ENCODE measurements at regions not wholly inside any gene's neighbourhood (a gene's known extent, or its start where the extent isn't known, plus 50 kb on each side); places are given as distances from the start of the nearest gene placed in this dataset.
"Not testable (repeated sequence)": the region's sequence is repeated elsewhere in the genome, so short reads cannot be mapped to it uniquely, and the experiment has no call there.

DNA sequence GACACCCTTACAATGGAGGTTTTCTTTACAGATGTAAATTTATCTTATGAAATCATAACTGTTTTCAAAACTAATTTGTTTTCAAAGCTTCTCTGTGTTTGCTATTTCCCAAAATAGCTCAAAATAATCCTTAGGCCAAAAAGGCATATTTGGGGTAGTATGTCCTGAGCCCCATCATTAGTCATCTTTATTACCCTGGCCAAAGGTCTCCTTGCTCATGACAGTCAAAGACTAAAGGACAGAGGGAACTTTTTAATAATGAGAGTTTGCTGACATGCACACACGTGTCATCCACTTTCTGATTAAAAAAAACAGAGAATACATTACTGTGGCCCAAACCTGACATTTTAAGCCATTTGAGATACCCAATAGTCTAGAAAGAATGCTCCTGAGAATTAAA lies 221.9 kb upstream of the DUSP10 start:
- no peaks in the 10 kb centered on the region for H3K9me3 Mint-ChIP-seq (ENCODE audit: unreplicated experiment)
- Histone ChIP-seq H3K4me1 (no peaks in the 10 kb centered on the region), H3K4me3 (ENCODE audit: low read depth, low read length) (no peak overlapping the region), H3K36me3 (ENCODE audit: control insufficient read depth, insufficient read depth, low read length) (no peaks in the 10 kb centered on the region), H3K9me3 (no peaks in the 10 kb centered on the region), H3K27me3 (replicated peaks; ENCODE audit: control insufficient read depth, insufficient read depth, low read length) (no peaks in the 10 kb centered on the region)
- H3K27me3 Mint-ChIP-seq (ENCODE audit: insufficient read depth, unreplicated experiment), result no peaks in the 10 kb centered on the region
- H3K4me1 Mint-ChIP-seq (ENCODE audit: low read depth, unreplicated experiment), result no peaks in the 10 kb centered on the region
- H3K4me3 Mint-ChIP-seq (ENCODE audit: unreplicated experiment), result no peak overlapping the region
- POLR2A ChIA-PET, result no interaction called here
- H3K27ac Mint-ChIP-seq (ENCODE audit: unreplicated experiment), result no peak overlapping the region
- peaks cover 4% of the 10 kb centered on the region for H3K36me3 Mint-ChIP-seq (ENCODE audit: insufficient read depth, unreplicated experiment)
- no peak for DNase-seq
- intact Hi-C loops (cut with micrococcal nuclease; ENCODE audit: unreplicated experiment), result no loop called here
- no TSS peak for BruUV-seq (replicated peaks)
- CTCF ChIA-PET, result no interaction called here
- TF ChIP-seq, protein P1, sequence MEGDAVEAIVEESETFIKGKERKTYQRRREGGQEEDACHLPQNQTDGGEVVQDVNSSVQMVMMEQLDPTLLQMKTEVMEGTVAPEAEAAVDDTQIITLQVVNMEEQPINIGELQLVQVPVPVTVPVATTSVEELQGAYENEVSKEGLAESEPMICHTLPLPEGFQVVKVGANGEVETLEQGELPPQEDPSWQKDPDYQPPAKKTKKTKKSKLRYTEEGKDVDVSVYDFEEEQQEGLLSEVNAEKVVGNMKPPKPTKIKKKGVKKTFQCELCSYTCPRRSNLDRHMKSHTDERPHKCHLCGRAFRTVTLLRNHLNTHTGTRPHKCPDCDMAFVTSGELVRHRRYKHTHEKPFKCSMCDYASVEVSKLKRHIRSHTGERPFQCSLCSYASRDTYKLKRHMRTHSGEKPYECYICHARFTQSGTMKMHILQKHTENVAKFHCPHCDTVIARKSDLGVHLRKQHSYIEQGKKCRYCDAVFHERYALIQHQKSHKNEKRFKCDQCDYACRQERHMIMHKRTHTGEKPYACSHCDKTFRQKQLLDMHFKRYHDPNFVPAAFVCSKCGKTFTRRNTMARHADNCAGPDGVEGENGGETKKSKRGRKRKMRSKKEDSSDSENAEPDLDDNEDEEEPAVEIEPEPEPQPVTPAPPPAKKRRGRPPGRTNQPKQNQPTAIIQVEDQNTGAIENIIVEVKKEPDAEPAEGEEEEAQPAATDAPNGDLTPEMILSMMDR (IDR thresholded peaks at IDR 0.05; ENCODE audit: insufficient read depth in 1 of 2, low read depth in 1 of 2, low read length in 1 of 2, severe bottlenecking in 1 of 2, unreplicated experiment in 1 of 2), result no peak

GRCh38 chr1:221962385-221962784 lies 220.5 kb upstream of the DUSP10 start:
- H3K4me3 Mint-ChIP-seq (ENCODE audit: unreplicated experiment), result no peak overlapping the region
- H3K4me3 ChIP-seq (ENCODE audit: low read depth, low read length), result no peak overlapping the region
- TF ChIP-seq, protein P1 (IDR thresholded peaks at IDR 0.05; ENCODE audit: insufficient read depth in 1 of 2, low read depth in 1 of 2, low read length in 1 of 2, severe bottlenecking in 1 of 2, unreplicated experiment in 1 of 2), result no peak
- ChIA-PET POLR2A (no interaction called here), CTCF (no interaction called here)
- H3K4me1 Mint-ChIP-seq (ENCODE audit: low read depth, unreplicated experiment), result no peaks in the 10 kb centered on the region
- H3K36me3 Mint-ChIP-seq (ENCODE audit: insufficient read depth, unreplicated experiment), result peaks cover 4% of the 10 kb centered on the region
- no peak for DNase-seq
- intact Hi-C loops (cut with micrococcal nuclease; ENCODE audit: unreplicated experiment), result no loop called here
- H3K9me3 ChIP-seq, result no peaks in the 10 kb centered on the region
- no TSS peak for BruUV-seq (replicated peaks)
- H3K4me1 ChIP-seq, result no peaks in the 10 kb centered on the region
- H3K27me3 ChIP-seq (replicated peaks; ENCODE audit: control insufficient read depth, insufficient read depth, low read length), result no peaks in the 10 kb centered on the region
- no peaks in the 10 kb centered on the region for H3K36me3 ChIP-seq (ENCODE audit: control insufficient read depth, insufficient read depth, low read length)
- no peak overlapping the region for H3K27ac Mint-ChIP-seq (ENCODE audit: unreplicated experiment)
- H3K9me3 Mint-ChIP-seq (ENCODE audit: unreplicated experiment), result no peaks in the 10 kb centered on the region
- H3K27me3 Mint-ChIP-seq (ENCODE audit: insufficient read depth, unreplicated experiment), result no peaks in the 10 kb centered on the region

- Histone ChIP-seq H3K36me3 (ENCODE audit: control insufficient read depth, insufficient read depth, low read length) (no peaks in the 10 kb centered on the region), H3K9me3 (no peaks in the 10 kb centered on the region), H3K4me3 (ENCODE audit: low read depth, low read length) (no peak overlapping the region), H3K27me3 (replicated peaks; ENCODE audit: control insufficient read depth, insufficient read depth, low read length) (no peaks in the 10 kb centered on the region), H3K4me1 (no peaks in the 10 kb centered on the region)
- ChIA-PET CTCF (no interaction called here), POLR2A (no interaction called here)
- DNase-seq, result no peak
- no peaks in the 10 kb centered on the region for H3K27me3 Mint-ChIP-seq (ENCODE audit: insufficient read depth, unreplicated experiment)
- TF ChIP-seq, protein P1 (IDR thresholded peaks at IDR 0.05; ENCODE audit: insufficient read depth in 1 of 2, low read depth in 1 of 2, low read length in 1 of 2, severe bottlenecking in 1 of 2, unreplicated experiment in 1 of 2), result no peak
- no peak overlapping the region for H3K27ac Mint-ChIP-seq (ENCODE audit: unreplicated experiment)
- BruUV-seq (replicated peaks), result no TSS peak
- H3K4me1 Mint-ChIP-seq (ENCODE audit: low read depth, unreplicated experiment), result no peaks in the 10 kb centered on the region
- no peak overlapping the region for H3K4me3 Mint-ChIP-seq (ENCODE audit: unreplicated experiment)
- no peaks in the 10 kb centered on the region for H3K9me3 Mint-ChIP-seq (ENCODE audit: unreplicated experiment)
- peaks cover 4% of the 10 kb centered on the region for H3K36me3 Mint-ChIP-seq (ENCODE audit: insufficient read depth, unreplicated experiment)
- intact Hi-C loops (cut with micrococcal nuclease; ENCODE audit: unreplicated experiment), result no loop called here
Measured at GRCh38 chr1:221961532-221962292, 219.8 kb upstream of the DUSP10 start.

- CTCF ChIA-PET; H3K36me3 Mint-ChIP-seq (ENCODE audit: insufficient read depth, unreplicated experiment); H3K27ac Mint-ChIP-seq (ENCODE audit: unreplicated experiment): not testable (repeated sequence)
Measured at GRCh38 chr1:221958161-221958562, 216.3 kb upstream of the DUSP10 start.

DNA sequence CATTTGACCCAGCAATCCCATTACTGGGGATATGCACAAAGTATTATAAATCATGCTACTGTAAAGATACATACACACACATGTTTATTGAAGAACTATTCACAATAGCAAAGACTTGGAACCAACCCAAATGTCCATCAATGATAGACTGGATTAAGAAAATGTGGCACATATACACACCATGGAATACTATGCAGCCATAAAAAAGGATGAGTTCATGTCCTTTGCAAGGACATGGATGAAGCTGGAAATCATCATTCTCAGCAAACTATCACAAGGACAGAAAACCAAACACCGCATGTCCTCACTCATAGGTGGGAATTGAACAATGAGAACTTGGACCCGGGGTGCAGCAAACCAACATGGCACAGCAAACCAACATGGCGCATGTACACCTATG lies 215.5 kb upstream of the DUSP10 start:
- H3K4me1 Mint-ChIP-seq (ENCODE audit: low read depth, unreplicated experiment); POLR2A ChIA-PET; H3K9me3 ChIP-seq; H3K27me3 ChIP-seq (replicated peaks; ENCODE audit: control insufficient read depth, insufficient read depth, low read length); H3K4me1 ChIP-seq; DNase-seq; H3K36me3 ChIP-seq (ENCODE audit: control insufficient read depth, insufficient read depth, low read length); BruUV-seq (replicated peaks); H3K4me3 Mint-ChIP-seq (ENCODE audit: unreplicated experiment); H3K9me3 Mint-ChIP-seq (ENCODE audit: unreplicated experiment); H3K27me3 Mint-ChIP-seq (ENCODE audit: insufficient read depth, unreplicated experiment); H3K27ac Mint-ChIP-seq (ENCODE audit: unreplicated experiment); H3K36me3 Mint-ChIP-seq (ENCODE audit: insufficient read depth, unreplicated experiment); H3K4me3 ChIP-seq (ENCODE audit: low read depth, low read length); intact Hi-C loops (cut with micrococcal nuclease; ENCODE audit: unreplicated experiment); CTCF ChIA-PET: not testable (repeated sequence)

More at GRCh38 chr1:221958161-221958562, 216.3 kb upstream of the DUSP10 start:
- H3K4me3 ChIP-seq (ENCODE audit: low read depth, low read length); DNase-seq; H3K9me3 Mint-ChIP-seq (ENCODE audit: unreplicated experiment); H3K36me3 ChIP-seq (ENCODE audit: control insufficient read depth, insufficient read depth, low read length); H3K4me3 Mint-ChIP-seq (ENCODE audit: unreplicated experiment); H3K9me3 ChIP-seq; H3K27me3 ChIP-seq (replicated peaks; ENCODE audit: control insufficient read depth, insufficient read depth, low read length); H3K4me1 ChIP-seq; intact Hi-C loops (cut with micrococcal nuclease; ENCODE audit: unreplicated experiment); H3K27me3 Mint-ChIP-seq (ENCODE audit: insufficient read depth, unreplicated experiment); BruUV-seq (replicated peaks); H3K4me1 Mint-ChIP-seq (ENCODE audit: low read depth, unreplicated experiment); POLR2A ChIA-PET: not testable (repeated sequence)

All from Caco-2 (cell line).